Right lobe of liver (tissue), 4 donors: ENCODE measurements at regions not wholly inside any gene's neighbourhood (a gene's known extent, or its start where the extent isn't known, plus 50 kb on each side); places are given as distances from the start of the nearest gene placed in this dataset.

Experiments
- POLR2A ChIP-seq: fragments of 450-650 bp; IDR thresholded peaks from one replicate; pipeline ENCODE4 v1.6.1; 2017; ENCODE audit warnings: antibody characterized with exemption, mild to moderate bottlenecking
- TF ChIP-seq, protein P1 (sequence below), 4 donors: fragments of 200-600 bp in 3 of 4; fragments of 450-650 bp in 1 of 4; IDR thresholded peaks; one replicate each; pipeline versions ENCODE4 v1.5.1 to v1.8.0; 2016 to 2022; ENCODE audit warnings: antibody characterized with exemption in 4 of 4, mild to moderate bottlenecking in 2 of 4
- donor health status: DM: no; HTN: no; CAD: no.
- donor health status: DM: no; HTN: no; CAD: no.
- donor health status: DM: no; HTN: yes; CAD: no.

DNA sequence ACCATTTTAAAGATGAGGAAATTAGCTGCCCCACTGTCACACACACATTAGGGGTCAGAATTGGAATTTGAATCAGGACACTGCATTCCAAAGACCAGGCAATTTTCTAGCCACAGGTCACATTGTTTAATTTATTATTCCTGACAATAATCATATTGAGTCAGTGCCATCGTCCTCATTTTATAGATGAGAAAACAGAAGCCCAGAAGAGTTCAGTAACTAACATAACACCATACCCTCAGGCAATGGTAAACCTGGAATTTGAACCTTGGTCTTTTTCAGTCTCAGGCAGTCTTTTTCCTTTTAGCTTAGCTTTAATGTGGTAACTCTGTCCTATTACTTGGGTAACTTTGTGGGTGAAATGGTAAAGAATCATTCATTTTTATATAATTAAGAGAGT is 330.3 kb upstream of the SYT1 start:
- TF ChIP-seq, protein P1, sequence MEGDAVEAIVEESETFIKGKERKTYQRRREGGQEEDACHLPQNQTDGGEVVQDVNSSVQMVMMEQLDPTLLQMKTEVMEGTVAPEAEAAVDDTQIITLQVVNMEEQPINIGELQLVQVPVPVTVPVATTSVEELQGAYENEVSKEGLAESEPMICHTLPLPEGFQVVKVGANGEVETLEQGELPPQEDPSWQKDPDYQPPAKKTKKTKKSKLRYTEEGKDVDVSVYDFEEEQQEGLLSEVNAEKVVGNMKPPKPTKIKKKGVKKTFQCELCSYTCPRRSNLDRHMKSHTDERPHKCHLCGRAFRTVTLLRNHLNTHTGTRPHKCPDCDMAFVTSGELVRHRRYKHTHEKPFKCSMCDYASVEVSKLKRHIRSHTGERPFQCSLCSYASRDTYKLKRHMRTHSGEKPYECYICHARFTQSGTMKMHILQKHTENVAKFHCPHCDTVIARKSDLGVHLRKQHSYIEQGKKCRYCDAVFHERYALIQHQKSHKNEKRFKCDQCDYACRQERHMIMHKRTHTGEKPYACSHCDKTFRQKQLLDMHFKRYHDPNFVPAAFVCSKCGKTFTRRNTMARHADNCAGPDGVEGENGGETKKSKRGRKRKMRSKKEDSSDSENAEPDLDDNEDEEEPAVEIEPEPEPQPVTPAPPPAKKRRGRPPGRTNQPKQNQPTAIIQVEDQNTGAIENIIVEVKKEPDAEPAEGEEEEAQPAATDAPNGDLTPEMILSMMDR (IDR thresholded peaks at IDR 0.05): no peak
- no peak for TF ChIP-seq POLR2A
